ENCODE measurements at regions not wholly inside any gene's neighbourhood (a gene's known extent, or its start where the extent isn't known, plus 50 kb on each side); places are given as distances from the start of the nearest gene placed in this dataset.

DNA sequence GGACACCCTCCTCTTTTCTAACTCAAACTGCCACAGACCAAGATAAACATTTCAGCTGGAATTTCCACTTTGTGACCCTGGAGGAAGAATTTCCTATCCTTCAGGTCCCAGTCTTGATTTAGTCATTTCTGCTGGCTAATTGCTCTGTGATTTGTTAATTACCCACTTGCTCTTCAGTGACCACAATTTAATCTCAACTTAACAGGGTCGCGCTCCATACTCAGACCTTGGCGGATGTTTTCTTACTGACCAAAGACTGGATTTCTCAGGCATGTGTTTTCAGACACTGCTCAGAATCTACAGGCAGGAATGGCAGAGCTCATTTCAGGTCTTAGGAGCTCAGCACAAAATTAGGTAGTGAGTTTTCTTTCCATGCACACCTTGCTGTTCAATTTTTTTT, 188.9 kb downstream of the ASMT start:
- Histone ChIP-seq H3K9me3 (no peaks in the 10 kb centered on the region), H3K27ac (no peak overlapping the region), H3K4me1 (no peaks in the 10 kb centered on the region), H3K27me3 (no peaks in the 10 kb centered on the region), H3K4me3 (no peak overlapping the region), H3K36me3 (no peaks in the 10 kb centered on the region)
- 84% methylated on average over 3 of the region's 3 CpGs for WGBS (ENCODE audit: insufficient coverage, low coverage, low lambda C conversion rate, missing lambda C conversion rate)
- intact Hi-C loops (cut with DNase I): no loop called here
- TF ChIP-seq CTCF (IDR thresholded peaks at IDR 0.05) (no peak), POLR2A (IDR thresholded peaks at IDR 0.05) (no peak)
- DNase-seq (no peak), ATAC-seq (no peak)

DNA sequence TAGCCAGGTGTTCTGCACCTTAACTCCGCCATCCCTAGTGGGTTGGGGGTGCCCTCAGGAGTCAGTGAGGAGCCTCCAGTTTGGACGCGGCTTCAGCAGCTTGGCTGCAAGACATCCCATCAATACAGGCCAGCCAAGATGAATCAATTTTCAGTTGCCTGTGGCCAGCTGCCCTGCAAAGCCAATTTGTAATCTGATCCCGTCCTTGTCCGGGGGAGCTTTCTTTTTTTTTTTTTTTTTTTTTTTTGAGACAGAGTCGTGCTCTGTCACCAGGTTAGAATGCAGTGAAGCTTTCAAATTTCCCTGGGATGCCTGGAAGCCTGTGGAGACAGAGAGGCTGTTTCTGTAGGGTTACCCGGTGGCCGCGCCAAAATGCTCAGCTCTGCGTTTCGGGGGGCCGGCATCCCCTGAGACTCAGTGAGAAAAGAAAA, 192.5 kb downstream of the ASMT start:
- H3K9me3 ChIP-seq: no peaks in the 10 kb centered on the region
- no peak for ATAC-seq
- no peaks in the 10 kb centered on the region for H3K27me3 ChIP-seq
- no peak for DNase-seq
- H3K4me3 ChIP-seq: no peak overlapping the region
- TF ChIP-seq POLR2A (IDR thresholded peaks at IDR 0.05) (no peak), CTCF (IDR thresholded peaks at IDR 0.05) (no peak)
- H3K4me1 ChIP-seq: no peaks in the 10 kb centered on the region
- WGBS (ENCODE audit: insufficient coverage, low coverage, low lambda C conversion rate, missing lambda C conversion rate): 6% methylated on average over 11 of the region's 12 CpGs
- no peaks in the 10 kb centered on the region for H3K36me3 ChIP-seq
- intact Hi-C loops (cut with DNase I): no loop called here
- no peak overlapping the region for H3K27ac ChIP-seq

DNA sequence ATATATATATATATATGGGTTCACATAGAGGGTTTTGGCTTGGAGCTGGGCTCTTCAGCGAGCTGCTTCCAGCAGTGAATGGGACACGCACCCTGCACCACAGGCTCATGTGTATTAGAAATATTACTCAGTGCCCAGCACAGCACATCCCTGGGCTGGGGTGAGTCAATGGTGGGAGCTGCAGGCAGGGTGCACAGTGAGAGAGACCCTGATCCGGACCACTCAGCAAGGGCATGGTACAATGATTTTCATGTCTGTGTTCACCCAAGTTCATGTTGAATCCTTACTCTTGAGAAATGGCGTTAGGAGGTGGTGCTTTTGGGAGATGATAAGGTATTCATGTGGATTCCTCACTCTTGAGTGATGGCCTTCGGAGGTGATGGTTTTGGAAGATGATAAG, 194.7 kb downstream of the ASMT start:
- intact Hi-C loops (cut with DNase I): no loop called here
- no peaks in the 10 kb centered on the region for H3K4me1 ChIP-seq
- no peaks in the 10 kb centered on the region for H3K27me3 ChIP-seq
- no peaks in the 10 kb centered on the region for H3K9me3 ChIP-seq
- TF ChIP-seq CTCF (IDR thresholded peaks at IDR 0.05): no peak
- TF ChIP-seq POLR2A (IDR thresholded peaks at IDR 0.05): no peak
- ATAC-seq (no peak), DNase-seq (no peak)
- no peak overlapping the region for H3K4me3 ChIP-seq
- 73% methylated on average over 5 of the region's 5 CpGs for WGBS (ENCODE audit: insufficient coverage, low coverage, low lambda C conversion rate, missing lambda C conversion rate)
- H3K27ac ChIP-seq: no peak overlapping the region
- no peaks in the 10 kb centered on the region for H3K36me3 ChIP-seq

GRCh38 chrX:1813809-1814208, 198.9 kb downstream of the ASMT start:
- H3K4me3 ChIP-seq: no peak overlapping the region
- H3K9me3 ChIP-seq: no peaks in the 10 kb centered on the region
- 68% methylated on average over 14 of the region's 15 CpGs for WGBS (ENCODE audit: insufficient coverage, low coverage, low lambda C conversion rate, missing lambda C conversion rate)
- no peaks in the 10 kb centered on the region for H3K36me3 ChIP-seq
- DNase-seq (no peak), ATAC-seq (no peak)
- TF ChIP-seq POLR2A (IDR thresholded peaks at IDR 0.05): no peak
- no peak for TF ChIP-seq CTCF (IDR thresholded peaks at IDR 0.05)
- H3K4me1 ChIP-seq: no peaks in the 10 kb centered on the region
- intact Hi-C loops (cut with DNase I): no loop called here
- H3K27ac ChIP-seq: no peak overlapping the region
- H3K27me3 ChIP-seq: no peaks in the 10 kb centered on the region
